ENCODE measurements at regions not wholly inside any gene's neighbourhood (a gene's known extent, or its start where the extent isn't known, plus 50 kb on each side); places are given as distances from the start of the nearest gene placed in this dataset.

GRCh38 chr3:164514576-164514975 lies 563.7 kb downstream of the SI start:
- ATAC-seq (no peak), DNase-seq (ENCODE audit: low read depth, low spot score) (no peak)
- ChIA-PET CTCF (no interaction called here), RAD21 (ENCODE audit: low non-redundant PET in 1 of 2, low total read pairs in 2 of 2, uncharacterized antibody in 2 of 2, unreplicated experiment in 2 of 2) (no interaction called here), POLR2A (no interaction called here)
- no peak overlapping the region for H3K27ac ChIP-seq (ENCODE audit: low read depth, low read length)
- H3K9ac ChIP-seq (ENCODE audit: low read length) = no peak overlapping the region
- no peaks in the 10 kb centered on the region for H3K9me2 ChIP-seq (ENCODE audit: insufficient read depth)
- H2AFZ ChIP-seq (ENCODE audit: low read depth, low read length, poor library complexity, severe bottlenecking) = no peak overlapping the region
- H3K4me2 ChIP-seq (ENCODE audit: low read length) = no peak overlapping the region
- H4K20me1 ChIP-seq (ENCODE audit: insufficient read depth) = no peaks in the 10 kb centered on the region
- no peaks in the 10 kb centered on the region for H3K4me1 ChIP-seq (ENCODE audit: control insufficient read depth in 1 of 2, insufficient read depth in 2 of 2, low read length in 2 of 2)
- no peaks in the 10 kb centered on the region for H3K27me3 ChIP-seq (ENCODE audit: insufficient read depth, low read length)
- H3K36me3 ChIP-seq (ENCODE audit: control insufficient read depth in 1 of 2, insufficient read depth in 2 of 2, low read length in 2 of 2) = no peaks in the 10 kb centered on the region
- no peak overlapping the region for H3K4me3 ChIP-seq (replicated peaks in 1 of 2; ENCODE audit: low read depth in 1 of 2, low read length in 2 of 2)
- intact Hi-C loops (cut with micrococcal nuclease) = no loop called here
- no peaks in the 10 kb centered on the region for H3K9me3 ChIP-seq (ENCODE audit: control insufficient read depth in 1 of 2, insufficient read depth in 1 of 2, low read depth in 1 of 2, low read length in 2 of 2)
- no TSS peak for BruUV-seq (replicated peaks)
- no peaks in the 10 kb centered on the region for H3K79me2 ChIP-seq (ENCODE audit: insufficient read depth, low read length)
- TF ChIP-seq JUND (IDR thresholded peaks at IDR 0.05) = no peak
- no peak for TF ChIP-seq EZH2 (IDR thresholded peaks at IDR 0.05)
- no peak for TF ChIP-seq SIN3A (IDR thresholded peaks at IDR 0.05; ENCODE audit: low read depth)
- no peak for TF ChIP-seq RAD21 (IDR thresholded peaks at IDR 0.05; ENCODE audit: low read depth)
- no peak for TF ChIP-seq POLR2A (IDR thresholded peaks at IDR 0.05; ENCODE audit: borderline replicate concordance, extremely low read depth, insufficient read depth, insufficient read length)
- no peak for TF ChIP-seq SRF (IDR thresholded peaks at IDR 0.05; ENCODE audit: low read depth)
- no peak for TF ChIP-seq FOSL1 (IDR thresholded peaks at IDR 0.05; ENCODE audit: low read depth)
- TF ChIP-seq EZH2phosphoT487 (IDR thresholded peaks at IDR 0.05; ENCODE audit: borderline replicate concordance) = no peak

- intact Hi-C loops (cut with micrococcal nuclease) = no loop called here
- ChIA-PET CTCF (no interaction called here), RAD21 (ENCODE audit: low non-redundant PET in 1 of 2, low total read pairs in 2 of 2, uncharacterized antibody in 2 of 2, unreplicated experiment in 2 of 2) (no interaction called here), POLR2A (no interaction called here)
- DNase-seq (ENCODE audit: low read depth, low spot score) = no peak
- no peak overlapping the region for H3K9ac ChIP-seq (ENCODE audit: low read length)
- no peaks in the 10 kb centered on the region for H3K27me3 ChIP-seq (ENCODE audit: insufficient read depth, low read length)
- no peak overlapping the region for H3K4me2 ChIP-seq (ENCODE audit: low read length)
- no peaks in the 10 kb centered on the region for H3K79me2 ChIP-seq (ENCODE audit: insufficient read depth, low read length)
- H3K4me1 ChIP-seq (ENCODE audit: control insufficient read depth in 1 of 2, insufficient read depth in 2 of 2, low read length in 2 of 2) = no peaks in the 10 kb centered on the region
- no peak overlapping the region for H2AFZ ChIP-seq (ENCODE audit: low read depth, low read length, poor library complexity, severe bottlenecking)
- no TSS peak for BruUV-seq (replicated peaks)
- ATAC-seq = no peak
- H3K27ac ChIP-seq (ENCODE audit: low read depth, low read length) = no peak overlapping the region
- H3K36me3 ChIP-seq (ENCODE audit: control insufficient read depth in 1 of 2, insufficient read depth in 2 of 2, low read length in 2 of 2) = no peaks in the 10 kb centered on the region
- H3K9me2 ChIP-seq (ENCODE audit: insufficient read depth) = no peaks in the 10 kb centered on the region
- TF ChIP-seq ELF1 (IDR thresholded peaks at IDR 0.05; ENCODE audit: borderline replicate concordance, low read depth) = no peak
- TF ChIP-seq SIN3A (IDR thresholded peaks at IDR 0.05; ENCODE audit: low read depth) = no peak
- no peak for TF ChIP-seq EZH2phosphoT487 (IDR thresholded peaks at IDR 0.05; ENCODE audit: borderline replicate concordance)
- TF ChIP-seq ZFX (IDR thresholded peaks at IDR 0.05) = no peak
- no peak for TF ChIP-seq MAX (IDR thresholded peaks at IDR 0.05)
- TF ChIP-seq SP1 (IDR thresholded peaks at IDR 0.05; ENCODE audit: low read depth) = no peak
- TF ChIP-seq EGR1 (IDR thresholded peaks at IDR 0.05; ENCODE audit: low read depth) = no peak
- TF ChIP-seq POLR2AphosphoS5 (IDR thresholded peaks at IDR 0.05; ENCODE audit: low read depth, low read length) = no peak
- no peak for TF ChIP-seq CBX3 (IDR thresholded peaks at IDR 0.05; ENCODE audit: low read depth)
- no peak for TF ChIP-seq YY1 (IDR thresholded peaks at IDR 0.05; ENCODE audit: extremely low read depth, insufficient replicate concordance, low read depth, low read length)
- TF ChIP-seq ATF3 (IDR thresholded peaks at IDR 0.05) = no peak
- no peak for TF ChIP-seq ZBTB33 (IDR thresholded peaks at IDR 0.05; ENCODE audit: extremely low read depth, insufficient replicate concordance, low read length)
- no peak for TF ChIP-seq TCF7L2 (IDR thresholded peaks at IDR 0.05; ENCODE audit: borderline replicate concordance, extremely low read depth, insufficient read depth, insufficient read length)
- no peak for TF ChIP-seq FOSL1 (IDR thresholded peaks at IDR 0.05; ENCODE audit: low read depth)
- TF ChIP-seq POLR2A (IDR thresholded peaks at IDR 0.05; ENCODE audit: borderline replicate concordance, extremely low read depth, insufficient read depth, insufficient read length) = no peak
- H3K9me3 ChIP-seq (ENCODE audit: control insufficient read depth in 1 of 2, insufficient read depth in 1 of 2, low read depth in 1 of 2, low read length in 2 of 2) = no peaks in the 10 kb centered on the region
- H4K20me1 ChIP-seq (ENCODE audit: insufficient read depth) = no peaks in the 10 kb centered on the region
- no peak overlapping the region for H3K4me3 ChIP-seq (replicated peaks in 1 of 2; ENCODE audit: low read depth in 1 of 2, low read length in 2 of 2)
These were observed 570.4 kb downstream of the SI start for GRCh38 chr3:164507886-164508285.

Measured in HCT116 (cell line).